ENCODE measurements at regions not wholly inside any gene's neighbourhood (a gene's known extent, or its start where the extent isn't known, plus 50 kb on each side); places are given as distances from the start of the nearest gene placed in this dataset.

GRCh38 chr4:134390319-134390718 lies 188.7 kb upstream of the PABPC4L start:
- intact Hi-C loops (cut with DNase I) = no loop called here
- no peak for DNase-seq
- WGBS, 2 donors = 50 to 66% methylated on average over 2 of the region's 2 CpGs

DNA sequence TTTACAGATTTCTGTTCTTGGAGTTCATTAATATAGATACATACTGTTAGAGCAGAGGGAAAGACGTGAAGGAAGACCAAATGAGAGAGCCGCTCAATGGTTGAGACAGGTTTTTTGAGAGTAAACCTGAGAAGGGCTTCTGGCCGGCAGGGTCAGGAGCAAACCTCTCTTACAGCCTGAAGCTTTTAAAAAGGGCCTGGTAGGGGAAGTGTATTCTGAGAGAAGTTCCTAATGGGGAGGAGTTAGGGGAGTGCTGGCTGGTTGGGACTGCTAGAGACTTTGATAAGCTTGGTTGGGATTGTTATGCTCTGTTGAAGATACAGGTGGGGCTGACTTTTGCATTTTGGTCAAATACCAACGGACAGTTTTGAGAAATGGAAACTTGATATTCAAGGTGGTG lies 186.8 kb upstream of the PABPC4L start:
- Histone ChIP-seq H3K4me3 (no peak overlapping the region), H3K27ac (no peak overlapping the region), H3K36me3 (no peaks in the 10 kb centered on the region), H3K4me1 (no peaks in the 10 kb centered on the region), H3K27me3 (no peaks in the 10 kb centered on the region), H3K9me3 (no peaks in the 10 kb centered on the region)
- intact Hi-C loops (cut with DNase I) = no loop called here
- 53 to 63% methylated on average over 4 of the region's 4 CpGs for WGBS, 2 donors
- DNase-seq = no peak
- TF ChIP-seq POLR2A (IDR thresholded peaks at IDR 0.05) (no peak), CTCF (IDR thresholded peaks at IDR 0.05) (no peak)

More at GRCh38 chr4:134390319-134390718, 188.7 kb upstream of the PABPC4L start:
- Histone ChIP-seq H3K27ac (no peak overlapping the region), H3K36me3 (no peaks in the 10 kb centered on the region), H3K4me3 (no peak overlapping the region), H3K4me1 (no peaks in the 10 kb centered on the region), H3K27me3 (no peaks in the 10 kb centered on the region), H3K9me3 (no peaks in the 10 kb centered on the region)
- TF ChIP-seq CTCF (IDR thresholded peaks at IDR 0.05) = no peak
- no peak for TF ChIP-seq POLR2A (IDR thresholded peaks at IDR 0.05)

DNA sequence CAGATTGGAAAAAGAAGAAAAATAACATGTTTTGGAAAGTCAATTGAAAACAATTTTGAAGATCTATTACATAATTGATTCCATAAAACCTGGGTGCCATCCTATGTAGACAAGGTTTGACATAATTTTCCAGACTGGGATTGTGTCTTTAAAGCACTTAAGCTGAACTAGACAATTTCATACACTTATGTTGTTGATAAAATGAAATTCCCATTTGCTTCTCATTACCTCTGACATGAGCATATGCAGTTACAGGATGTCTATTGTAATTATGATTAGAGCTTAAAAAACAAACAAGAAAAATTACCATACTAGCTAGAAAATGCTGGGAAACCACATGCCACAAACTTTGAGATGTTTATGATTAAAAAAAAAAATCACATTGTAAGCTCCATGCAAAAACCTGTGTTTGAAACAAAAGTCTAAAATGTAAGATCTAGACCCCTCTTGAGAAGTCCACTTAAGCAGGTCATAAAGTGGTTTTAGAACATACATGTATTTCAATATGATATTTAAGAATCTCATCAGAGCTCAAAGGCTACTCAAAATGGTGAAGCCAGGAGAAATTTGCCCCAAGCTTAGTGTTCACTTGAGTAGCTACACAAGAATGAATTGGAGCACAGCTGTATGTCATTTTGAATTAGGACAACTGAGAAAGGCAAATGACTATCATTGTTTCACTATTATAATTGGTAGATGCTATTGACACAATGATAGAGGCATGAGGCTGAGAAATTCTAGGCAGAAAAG lies 181.1 kb upstream of the PABPC4L start:
- Histone ChIP-seq H3K27me3 (no peaks in the 10 kb centered on the region), H3K36me3 (no peaks in the 10 kb centered on the region), H3K4me1 (no peaks in the 10 kb centered on the region), H3K4me3 (no peak overlapping the region), H3K27ac (no peak overlapping the region), H3K9me3 (no peaks in the 10 kb centered on the region)
- intact Hi-C loops (cut with DNase I) = no loop called here
- DNase-seq = no peak
- TF ChIP-seq CTCF (IDR thresholded peaks at IDR 0.05) = no peak
- no peak for TF ChIP-seq POLR2A (IDR thresholded peaks at IDR 0.05)

- intact Hi-C loops (cut with DNase I) = no loop called here
- Histone ChIP-seq H3K4me3 (no peak overlapping the region), H3K27ac (no peak overlapping the region), H3K9me3 (no peaks in the 10 kb centered on the region), H3K36me3 (no peaks in the 10 kb centered on the region), H3K4me1 (no peaks in the 10 kb centered on the region), H3K27me3 (no peaks in the 10 kb centered on the region)
- DNase-seq = no peak
- TF ChIP-seq CTCF (IDR thresholded peaks at IDR 0.05) (no peak), POLR2A (IDR thresholded peaks at IDR 0.05) (no peak)
Observed at GRCh38 chr4:134375775-134376174, 174.2 kb upstream of the PABPC4L start.

DNA sequence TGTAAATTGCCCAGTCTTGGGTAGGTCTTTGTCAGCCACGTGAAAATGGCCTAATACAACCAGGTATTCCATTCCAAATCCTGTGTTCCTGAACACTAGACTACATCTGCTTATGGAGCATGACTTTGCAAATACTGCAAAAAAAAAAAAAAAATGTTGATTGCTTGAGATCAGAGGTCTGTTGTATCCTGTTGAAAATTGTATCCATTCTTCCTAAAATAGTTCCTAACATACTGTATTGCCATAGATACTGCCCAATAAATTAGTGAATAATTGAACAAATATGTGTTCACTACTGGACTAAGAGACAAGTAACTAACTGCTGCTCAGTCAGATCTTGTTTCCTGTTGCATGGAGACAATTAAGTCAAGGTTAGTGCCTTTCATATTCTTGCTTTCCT lies 164.3 kb upstream of the PABPC4L start:
- H3K4me3 ChIP-seq = no peak overlapping the region
- no peak for TF ChIP-seq POLR2A (IDR thresholded peaks at IDR 0.05)
- no peak for TF ChIP-seq CTCF (IDR thresholded peaks at IDR 0.05)
- H3K27ac ChIP-seq = no peak overlapping the region
- no peaks in the 10 kb centered on the region for H3K4me1 ChIP-seq
- WGBS, 2 donors = 14 to 40% methylated on average over 1 of the region's 1 CpG
- DNase-seq = no peak
- intact Hi-C loops (cut with DNase I) = no loop called here
- H3K9me3 ChIP-seq = no peaks in the 10 kb centered on the region
- no peaks in the 10 kb centered on the region for H3K27me3 ChIP-seq
- no peaks in the 10 kb centered on the region for H3K36me3 ChIP-seq
